ENCODE measurements at regions not wholly inside any gene's neighbourhood (a gene's known extent, or its start where the extent isn't known, plus 50 kb on each side); places are given as distances from the start of the nearest gene placed in this dataset.

DNA sequence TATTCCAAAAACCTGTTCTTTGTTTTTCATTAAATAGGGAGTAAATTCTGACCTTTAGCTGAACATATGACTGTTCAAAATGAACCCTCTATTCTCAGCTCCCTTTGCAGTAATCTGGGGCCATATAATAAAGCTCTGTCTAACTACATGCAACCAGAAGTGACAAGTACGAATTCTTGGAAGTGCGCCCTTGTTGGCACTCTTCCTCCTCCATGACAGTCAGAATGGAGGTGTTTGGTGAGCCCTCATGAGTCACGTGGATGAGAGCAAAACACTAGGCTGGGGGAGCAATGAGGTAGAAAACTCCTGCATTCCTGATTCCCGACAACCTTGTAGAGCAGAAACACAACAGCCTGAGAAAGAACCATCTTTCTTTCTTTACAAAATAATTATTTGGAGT, 552.9 kb downstream of the FBXO15 start:
- no peak for TF ChIP-seq POLR2A (IDR thresholded peaks at IDR 0.05; ENCODE audit: borderline replicate concordance, extremely low read depth, insufficient read depth, insufficient read length)
- TF ChIP-seq, protein P1, sequence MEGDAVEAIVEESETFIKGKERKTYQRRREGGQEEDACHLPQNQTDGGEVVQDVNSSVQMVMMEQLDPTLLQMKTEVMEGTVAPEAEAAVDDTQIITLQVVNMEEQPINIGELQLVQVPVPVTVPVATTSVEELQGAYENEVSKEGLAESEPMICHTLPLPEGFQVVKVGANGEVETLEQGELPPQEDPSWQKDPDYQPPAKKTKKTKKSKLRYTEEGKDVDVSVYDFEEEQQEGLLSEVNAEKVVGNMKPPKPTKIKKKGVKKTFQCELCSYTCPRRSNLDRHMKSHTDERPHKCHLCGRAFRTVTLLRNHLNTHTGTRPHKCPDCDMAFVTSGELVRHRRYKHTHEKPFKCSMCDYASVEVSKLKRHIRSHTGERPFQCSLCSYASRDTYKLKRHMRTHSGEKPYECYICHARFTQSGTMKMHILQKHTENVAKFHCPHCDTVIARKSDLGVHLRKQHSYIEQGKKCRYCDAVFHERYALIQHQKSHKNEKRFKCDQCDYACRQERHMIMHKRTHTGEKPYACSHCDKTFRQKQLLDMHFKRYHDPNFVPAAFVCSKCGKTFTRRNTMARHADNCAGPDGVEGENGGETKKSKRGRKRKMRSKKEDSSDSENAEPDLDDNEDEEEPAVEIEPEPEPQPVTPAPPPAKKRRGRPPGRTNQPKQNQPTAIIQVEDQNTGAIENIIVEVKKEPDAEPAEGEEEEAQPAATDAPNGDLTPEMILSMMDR (IDR thresholded peaks at IDR 0.05 in 2 of 3, conservative IDR thresholded peaks at IDR 0.05 in 1 of 3; ENCODE audit: borderline replicate concordance in 1 of 3, insufficient read depth in 1 of 3, low read depth in 2 of 3, low read length in 2 of 3): no peak
- TF ChIP-seq ZFX (IDR thresholded peaks at IDR 0.05): no peak
- TF ChIP-seq, protein P2, sequence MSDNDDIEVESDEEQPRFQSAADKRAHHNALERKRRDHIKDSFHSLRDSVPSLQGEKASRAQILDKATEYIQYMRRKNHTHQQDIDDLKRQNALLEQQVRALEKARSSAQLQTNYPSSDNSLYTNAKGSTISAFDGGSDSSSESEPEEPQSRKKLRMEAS (IDR thresholded peaks at IDR 0.05): no peak
- TF ChIP-seq EZH2 (IDR thresholded peaks at IDR 0.05): no peak
- no peak for TF ChIP-seq SP1 (IDR thresholded peaks at IDR 0.05; ENCODE audit: low read depth)
- no peak for TF ChIP-seq CBX3 (IDR thresholded peaks at IDR 0.05; ENCODE audit: low read depth)
